ENCODE measurements at regions not wholly inside any gene's neighbourhood (a gene's known extent, or its start where the extent isn't known, plus 50 kb on each side); places are given as distances from the start of the nearest gene placed in this dataset.
A peak's percentile ranks its signal among the peaks of the same experiment; 100 is the strongest.

- TF ChIP-seq POLR2A (IDR thresholded peaks at IDR 0.05): no peak
- no peak for TF ChIP-seq CTCF (IDR thresholded peaks at IDR 0.05)
- intact Hi-C loops (cut with DNase I; ENCODE audit: low total_unique reads): no loop called here
These were observed 72.0 kb upstream of the GORAB start for GRCh38 chr1:170460001-170460400.

GRCh38 chr1:170460414-170461155 lies 71.4 kb upstream of the GORAB start:
- H3K4me3 ChIP-seq: no peak overlapping the region
- H3K4me1 ChIP-seq: no peaks in the 10 kb centered on the region
- no peak overlapping the region for H3K27ac ChIP-seq
- no peaks in the 10 kb centered on the region for H3K36me3 ChIP-seq
- no peaks in the 10 kb centered on the region for H3K9me3 ChIP-seq
- TF ChIP-seq CTCF (IDR thresholded peaks at IDR 0.05) (no peak), POLR2A (IDR thresholded peaks at IDR 0.05) (no peak)
- no peaks in the 10 kb centered on the region for H3K27me3 ChIP-seq
- intact Hi-C loops (cut with DNase I; ENCODE audit: low total_unique reads): no loop called here
- no peak for DNase-seq

More at GRCh38 chr1:170460001-170460400, 72.0 kb upstream of the GORAB start:
- no peaks in the 10 kb centered on the region for H3K36me3 ChIP-seq
- no peak overlapping the region for H3K27ac ChIP-seq
- no peaks in the 10 kb centered on the region for H3K27me3 ChIP-seq
- no peaks in the 10 kb centered on the region for H3K4me1 ChIP-seq
- H3K9me3 ChIP-seq: no peaks in the 10 kb centered on the region
- H3K4me3 ChIP-seq: no peak overlapping the region
- DNase-seq: no peak

- no peaks in the 10 kb centered on the region for H3K9me3 ChIP-seq
- no peaks in the 10 kb centered on the region for H3K27me3 ChIP-seq
- TF ChIP-seq POLR2A (IDR thresholded peaks at IDR 0.05): no peak
- TF ChIP-seq CTCF (IDR thresholded peaks at IDR 0.05): no peak
- intact Hi-C loops (cut with DNase I; ENCODE audit: low total_unique reads): no loop called here
- DNase-seq: no peak
- H3K36me3 ChIP-seq: no peaks in the 10 kb centered on the region
- H3K27ac ChIP-seq: no peak overlapping the region
- no peaks in the 10 kb centered on the region for H3K4me1 ChIP-seq
- H3K4me3 ChIP-seq: no peak overlapping the region
These were observed 70.6 kb upstream of the GORAB start for GRCh38 chr1:170461291-170461747.

- peak in 1 of 2 donors; percentile 52 for DNase-seq
- TF ChIP-seq POLR2A (IDR thresholded peaks at IDR 0.05): no peak
- no peak for TF ChIP-seq CTCF (IDR thresholded peaks at IDR 0.05)
- Histone ChIP-seq H3K9me3 (no peaks in the 10 kb centered on the region), H3K4me1 (no peaks in the 10 kb centered on the region), H3K36me3 (no peaks in the 10 kb centered on the region), H3K27ac (no peak overlapping the region), H3K27me3 (no peaks in the 10 kb centered on the region), H3K4me3 (no peak overlapping the region)
- intact Hi-C loops (cut with DNase I; ENCODE audit: low total_unique reads): no loop called here
These were observed 70.1 kb upstream of the GORAB start for GRCh38 chr1:170461762-170462384.

- no peak overlapping the region for H3K27ac ChIP-seq
- DNase-seq: no peak
- H3K27me3 ChIP-seq: no peaks in the 10 kb centered on the region
- intact Hi-C loops (cut with DNase I; ENCODE audit: low total_unique reads): no loop called here
- H3K9me3 ChIP-seq: no peaks in the 10 kb centered on the region
- TF ChIP-seq POLR2A (IDR thresholded peaks at IDR 0.05) (no peak), CTCF (IDR thresholded peaks at IDR 0.05) (no peak)
- H3K4me3 ChIP-seq: no peak overlapping the region
- H3K4me1 ChIP-seq: no peaks in the 10 kb centered on the region
- no peaks in the 10 kb centered on the region for H3K36me3 ChIP-seq
These were observed 61.8 kb upstream of the GORAB start for GRCh38 chr1:170470121-170470520.
